Neuronal stem cell (in vitro differentiated cells): ENCODE measurements at regions not wholly inside any gene's neighbourhood (a gene's known extent, or its start where the extent isn't known, plus 50 kb on each side); places are given as distances from the start of the nearest gene placed in this dataset.

Source experiments
- DNase-seq: peaks from one replicate; pipeline ENCODE4 v3.0.0-alpha.2; 2013; ENCODE audit warnings: low spot score
- H2AFZ ChIP-seq: one replicate; pipeline ENCODE4 v1.6.1; 2013; ENCODE audit warnings: mild to moderate bottlenecking, low read length, inconsistent platforms
- H2AK5ac ChIP-seq: 2 replicates; pipeline ENCODE4 v1.6.1; 2013; ENCODE audit warnings: low read depth, mild to moderate bottlenecking, inconsistent platforms, low read length, moderate library complexity, mixed read lengths
- H2BK120ac ChIP-seq: 2 replicates; pipeline ENCODE4 v1.6.1; 2013; ENCODE audit warnings: low read depth, mild to moderate bottlenecking, inconsistent platforms, low read length, moderate library complexity, mixed read lengths
- H2BK12ac ChIP-seq: one replicate; pipeline ENCODE4 v1.6.1; 2013; ENCODE audit warnings: low read length, inconsistent platforms
- H2BK15ac ChIP-seq: 2 replicates; pipeline ENCODE4 v1.6.1; 2013; ENCODE audit warnings: mild to moderate bottlenecking, low read length, inconsistent platforms, mixed read lengths
- H2BK5ac ChIP-seq: one replicate; pipeline ENCODE4 v1.6.1; 2013; ENCODE audit warnings: inconsistent platforms, mild to moderate bottlenecking, low read length, moderate library complexity
- H3K14ac ChIP-seq: one replicate; pipeline ENCODE4 v1.6.1; 2013; ENCODE audit warnings: low read length, inconsistent platforms
- H3K18ac ChIP-seq: 2 replicates; pipeline ENCODE4 v1.6.1; 2013; ENCODE audit warnings: low read length, inconsistent platforms
- H3K23ac ChIP-seq: 2 replicates; pipeline ENCODE4 v1.6.1; 2013; ENCODE audit warnings: low read depth, mild to moderate bottlenecking, mixed read lengths, low read length, inconsistent platforms; ENCODE audit not compliant: poor library complexity
- H3K27ac ChIP-seq: replicated peaks from 3 replicates; pipeline ENCODE4 v1.5.1; 2013; ENCODE audit warnings: low read length, inconsistent platforms
- H3K27me3 ChIP-seq, 3 experiments: 2 replicates each; pipeline ENCODE4 v1.6.1; 2013; ENCODE audit warnings: low read length in 3 of 3, mild to moderate bottlenecking in 2 of 3, inconsistent platforms in 1 of 3, low read depth in 1 of 3, mixed read lengths in 1 of 3, moderate library complexity in 1 of 3; ENCODE audit not compliant: control insufficient read depth in 3 of 3, insufficient read depth in 3 of 3
- H3K36me3 ChIP-seq, 2 donors: replicated peaks in 1 of 2; 2 replicates each; pipeline ENCODE4 v1.6.1; 2013; ENCODE audit warnings: low read length in 2 of 2; ENCODE audit not compliant: control insufficient read depth in 2 of 2, insufficient read depth in 2 of 2
- H3K4ac ChIP-seq: 2 replicates; pipeline ENCODE4 v1.6.1; 2013; ENCODE audit warnings: inconsistent platforms, mild to moderate bottlenecking, low read length, moderate library complexity
- H3K4me1 ChIP-seq, 2 donors: 1 replicate in 1 of 2; 2 replicates in 1 of 2; pipeline ENCODE4 v1.6.1; 2013; ENCODE audit warnings: low read length in 2 of 2, low read depth in 1 of 2; ENCODE audit not compliant: control insufficient read depth in 2 of 2, insufficient read depth in 1 of 2
- H3K4me2 ChIP-seq: one replicate; pipeline ENCODE4 v1.6.1; 2013; ENCODE audit warnings: mild to moderate bottlenecking, low read length, inconsistent platforms; ENCODE audit not compliant: insufficient read depth, poor library complexity, severe bottlenecking
- H3K4me3 ChIP-seq, 2 donors: 2 replicates each; pipeline ENCODE4 v1.5.1; 2013; ENCODE audit warnings: low read length in 2 of 2, mild to moderate bottlenecking in 2 of 2, inconsistent platforms in 1 of 2, moderate library complexity in 1 of 2
- H3K79me1 ChIP-seq: one replicate; pipeline ENCODE4 v1.6.1; 2013; ENCODE audit warnings: low read depth, mild to moderate bottlenecking, inconsistent platforms, low read length, moderate library complexity
- H3K9ac ChIP-seq: one replicate; pipeline ENCODE4 v1.6.1; 2013; ENCODE audit warnings: mild to moderate bottlenecking, low read depth, low read length, inconsistent platforms; ENCODE audit not compliant: poor library complexity
- H3K9me3 ChIP-seq, 2 donors: replicated peaks in 1 of 2; 2 replicates each; pipeline versions ENCODE3 to v1.6.1; 2013; ENCODE audit warnings: low read length in 2 of 2, mild to moderate bottlenecking in 2 of 2, inconsistent platforms in 1 of 2, low read depth in 1 of 2, mixed read lengths in 1 of 2, moderate library complexity in 1 of 2; ENCODE audit not compliant: control insufficient read depth in 2 of 2, insufficient read depth in 1 of 2
- H4K8ac ChIP-seq: one replicate; pipeline ENCODE4 v1.6.1; 2013; ENCODE audit warnings: low read depth, mild to moderate bottlenecking, inconsistent platforms, low read length, moderate library complexity
- H4K91ac ChIP-seq: one replicate; pipeline ENCODE4 v1.6.1; 2013; ENCODE audit warnings: low read length, low read depth, mild to moderate bottlenecking, inconsistent platforms; ENCODE audit not compliant: poor library complexity
- WGBS, 2 donors: extraction: QIAGEN DNeasy Blood & Tissue Kit; methylation state at CpG; one replicate each; pipeline ENCODE4 v1.1.7; 2013; ENCODE audit warnings: missing lambda C conversion rate in 2 of 2, mixed read lengths in 1 of 2; ENCODE audit not compliant: insufficient read length in 2 of 2, insufficient replicate concordance in 1 of 2; ENCODE audit errors: extremely low coverage in 2 of 2; 5-methylcytosine and 5-hydroxymethylcytosine counted together

GRCh38 chr13:74025369-74025768 lies 108.8 kb downstream of the KLF12 start:
- no peak overlapping the region for H2AK5ac ChIP-seq
- H3K79me1 ChIP-seq: no peaks in the 10 kb centered on the region
- H3K14ac ChIP-seq: no peak overlapping the region
- no CpG with 5 or more reads among the region's 3 CpGs for WGBS, 2 donors
- H2AFZ ChIP-seq: no peak overlapping the region
- H2BK15ac ChIP-seq: no peak overlapping the region
- no peak for DNase-seq
- peaks cover 0 to 28% of the 10 kb centered on the region in 2 donors for H3K36me3 ChIP-seq
- H2BK12ac ChIP-seq: no peak overlapping the region
- no peak overlapping the region for H4K8ac ChIP-seq
- H3K9me3 ChIP-seq: peaks cover 1 to 25% of the 10 kb centered on the region in 2 donors
- H3K4me1 ChIP-seq: peaks cover 0 to 11% of the 10 kb centered on the region in 2 donors
- H4K91ac ChIP-seq: no peak overlapping the region
- no peak overlapping the region for H3K4me3 ChIP-seq
- H2BK5ac ChIP-seq: no peak overlapping the region
- H3K9ac ChIP-seq: no peak overlapping the region
- no peak overlapping the region for H3K27ac ChIP-seq
- no peak overlapping the region for H3K18ac ChIP-seq
- no peak overlapping the region for H2BK120ac ChIP-seq
- no peaks in the 10 kb centered on the region for H3K27me3 ChIP-seq
- no peak overlapping the region for H3K4me2 ChIP-seq
- H3K4ac ChIP-seq: no peak overlapping the region
- no peak overlapping the region for H3K23ac ChIP-seq

- H4K8ac ChIP-seq: no peak overlapping the region
- no peak overlapping the region for H3K14ac ChIP-seq
These were observed 109.3 kb downstream of the KLF12 start for GRCh38 chr13:74024856-74025255.

DNA sequence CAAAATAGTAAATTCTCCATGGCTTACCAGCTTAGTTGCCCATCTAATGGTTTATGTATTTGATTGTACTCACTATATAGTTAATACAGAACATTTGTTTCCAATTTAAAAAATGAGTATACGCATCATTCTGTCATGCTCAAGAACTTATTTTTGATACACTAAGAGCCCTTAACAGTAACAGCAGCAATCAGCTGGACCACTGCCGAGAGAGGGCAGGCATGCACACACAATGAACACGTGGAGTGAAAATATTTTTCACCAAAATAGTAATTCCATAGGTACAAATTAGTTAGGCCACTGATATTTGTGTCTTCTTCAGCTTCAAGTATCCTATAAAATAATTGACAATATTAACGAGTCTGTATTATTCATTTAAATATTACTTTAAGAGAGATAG lies 109.9 kb downstream of the KLF12 start:
- no CpG with 5 or more reads among the region's 4 CpGs for WGBS, 2 donors
- Histone ChIP-seq H2AK5ac (no peak overlapping the region), H2BK12ac (no peak overlapping the region), H3K9me3 (peaks cover 0 to 25% of the 10 kb centered on the region in 2 donors), H3K4me3 (no peak overlapping the region), H3K23ac (no peak overlapping the region), H3K18ac (no peak overlapping the region), H3K4me2 (no peak overlapping the region), H2BK5ac (no peak overlapping the region), H3K14ac (no peak overlapping the region), H2BK120ac (no peak overlapping the region), H3K36me3 (peaks cover 0 to 28% of the 10 kb centered on the region in 2 donors), H3K79me1 (no peaks in the 10 kb centered on the region), H2BK15ac (no peak overlapping the region), H3K4me1 (peaks cover 0 to 11% of the 10 kb centered on the region in 2 donors), H4K8ac (no peak overlapping the region), H3K4ac (no peak overlapping the region), H3K9ac (no peak overlapping the region), H3K27me3 (no peaks in the 10 kb centered on the region), H3K27ac (no peak overlapping the region), H4K91ac (no peak overlapping the region), H2AFZ (no peak overlapping the region)
- no peak for DNase-seq

More at GRCh38 chr13:74024856-74025255, 109.3 kb downstream of the KLF12 start:
- Histone ChIP-seq H2BK12ac (no peak overlapping the region), H3K4me1 (peaks cover 0 to 11% of the 10 kb centered on the region in 2 donors), H3K36me3 (peaks cover 0 to 28% of the 10 kb centered on the region in 2 donors), H3K27ac (no peak overlapping the region), H3K79me1 (no peaks in the 10 kb centered on the region), H2AFZ (no peak overlapping the region), H3K9me3 (peaks cover 0 to 25% of the 10 kb centered on the region in 2 donors), H3K4me3 (no peak overlapping the region), H2BK120ac (no peak overlapping the region), H3K4me2 (no peak overlapping the region), H4K91ac (no peak overlapping the region), H3K18ac (no peak overlapping the region), H3K9ac (no peak overlapping the region), H3K27me3 (no peaks in the 10 kb centered on the region), H3K4ac (no peak overlapping the region), H2BK15ac (no peak overlapping the region), H2BK5ac (no peak overlapping the region), H2AK5ac (no peak overlapping the region), H3K23ac (no peak overlapping the region)
- DNase-seq: no peak

DNA sequence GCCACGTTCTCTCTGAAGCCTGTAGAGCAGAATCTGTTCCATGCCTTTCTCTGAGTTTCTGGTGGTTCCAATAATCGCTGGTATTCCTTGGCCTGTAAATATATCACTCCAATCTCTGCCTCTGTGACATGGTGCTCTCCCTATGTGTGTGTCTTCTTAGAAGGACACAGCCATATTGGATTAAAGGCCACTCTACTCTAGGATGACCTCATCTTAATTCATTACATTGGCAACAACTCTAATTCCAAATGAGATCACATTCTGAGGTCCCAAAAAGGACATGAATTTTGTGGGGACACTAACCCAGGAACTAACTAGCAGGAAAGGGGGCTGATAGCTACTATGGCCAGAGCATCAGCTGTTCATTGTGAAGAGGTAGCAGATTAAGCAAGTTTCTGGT lies 110.7 kb downstream of the KLF12 start:
- Histone ChIP-seq H3K9ac (no peak overlapping the region), H3K36me3 (peaks cover 0 to 28% of the 10 kb centered on the region in 2 donors), H3K79me1 (no peaks in the 10 kb centered on the region), H3K23ac (no peak overlapping the region), H2BK12ac (no peak overlapping the region), H2AFZ (no peak overlapping the region), H3K14ac (no peak overlapping the region), H4K8ac (no peak overlapping the region), H3K18ac (no peak overlapping the region), H3K27me3 (no peaks in the 10 kb centered on the region), H2BK5ac (no peak overlapping the region), H2BK15ac (no peak overlapping the region), H4K91ac (no peak overlapping the region), H3K27ac (no peak overlapping the region), H3K4me1 (peaks cover 0 to 11% of the 10 kb centered on the region in 2 donors), H2AK5ac (no peak overlapping the region), H3K9me3 (peaks cover 0 to 25% of the 10 kb centered on the region in 2 donors), H2BK120ac (no peak overlapping the region), H3K4ac (no peak overlapping the region), H3K4me3 (no peak overlapping the region), H3K4me2 (no peak overlapping the region)
- no CpG with 5 or more reads among the region's 2 CpGs for WGBS, 2 donors
- no peak for DNase-seq
